GM21825 (cell line): ENCODE measurements at regions not wholly inside any gene's neighbourhood (a gene's known extent, or its start where the extent isn't known, plus 50 kb on each side); places are given as distances from the start of the nearest gene placed in this dataset.

Source experiments
- ATAC-seq: cut with Tn5 transposase; IDR thresholded peaks from one replicate; pipeline ENCODE4 v1.9.1; 2021; ENCODE audit warnings: mild to moderate bottlenecking, moderate library complexity; ENCODE audit not compliant: unreplicated experiment

GRCh38 chr1:30196872-30197638, 526.3 kb downstream of the MATN1 start:
- ATAC-seq: no peak

GRCh38 chr1:30196457-30196856, 526.9 kb downstream of the MATN1 start:
- ATAC-seq: no peak

- no peak for ATAC-seq
Observed at GRCh38 chr1:30195424-30196134, 527.8 kb downstream of the MATN1 start.

GRCh38 chr1:30194741-30195423, 528.5 kb downstream of the MATN1 start:
- no peak for ATAC-seq

- no peak for ATAC-seq
Observed at GRCh38 chr1:30194046-30194619, 529.3 kb downstream of the MATN1 start.

GRCh38 chr1:30192969-30193630, 530.3 kb downstream of the MATN1 start:
- no peak for ATAC-seq

GRCh38 chr1:30191154-30191702, 532.2 kb downstream of the MATN1 start:
- ATAC-seq: no peak

- no peak for ATAC-seq
Observed at GRCh38 chr1:30190511-30191153, 532.8 kb downstream of the MATN1 start.

GRCh38 chr1:30189818-30190500, 533.4 kb downstream of the MATN1 start:
- no peak for ATAC-seq

- ATAC-seq: no peak
Observed at GRCh38 chr1:30188999-30189398, 534.4 kb downstream of the MATN1 start.

- no peak for ATAC-seq
Observed at GRCh38 chr1:30188329-30188728, 535.1 kb downstream of the MATN1 start.

- ATAC-seq: no peak
Observed at GRCh38 chr1:30187413-30188023, 535.9 kb downstream of the MATN1 start.

- no peak for ATAC-seq
Observed at GRCh38 chr1:30186586-30186985, 536.8 kb downstream of the MATN1 start.

GRCh38 chr1:30185809-30186208, 537.6 kb downstream of the MATN1 start:
- ATAC-seq: no peak

GRCh38 chr1:30185313-30185712, 538.1 kb downstream of the MATN1 start:
- ATAC-seq: no peak

GRCh38 chr1:30184393-30185141, 538.8 kb downstream of the MATN1 start:
- no peak for ATAC-seq

GRCh38 chr1:30183895-30184294, 539.5 kb downstream of the MATN1 start:
- ATAC-seq: no peak

GRCh38 chr1:30183006-30183405, 540.4 kb downstream of the MATN1 start:
- ATAC-seq: no peak
